22Rv1 (cell line): ENCODE measurements at regions not wholly inside any gene's neighbourhood (a gene's known extent, or its start where the extent isn't known, plus 50 kb on each side); places are given as distances from the start of the nearest gene placed in this dataset.

Experiments
- H3K27ac ChIP-seq: fragments of 450-650 bp; 2 replicates; pipeline ENCODE4 v1.5.1; 2017
- CTCF ChIP-seq: fragments of 450-650 bp; IDR thresholded peaks from 2 replicates; pipeline ENCODE4 v1.5.1; 2017; ENCODE audit warnings: mild to moderate bottlenecking
- ZFX ChIP-seq: fragments of 450-650 bp; IDR thresholded peaks from 2 replicates; pipeline ENCODE4 v1.6.1; 2017; ENCODE audit warnings: antibody characterized with exemption, borderline replicate concordance

GRCh38 chr11:69211540-69211919 lies 55.8 kb downstream of the SMIM38 start:
- TF ChIP-seq CTCF = no peak
- TF ChIP-seq ZFX = no peak
- no peak overlapping the region for H3K27ac ChIP-seq

- no peak overlapping the region for H3K27ac ChIP-seq
- TF ChIP-seq ZFX = no peak
- no peak for TF ChIP-seq CTCF
Measured at GRCh38 chr11:69211920-69212797, 56.4 kb downstream of the SMIM38 start.

GRCh38 chr11:69212798-69213110 lies 57.0 kb downstream of the SMIM38 start:
- no peak for TF ChIP-seq ZFX
- TF ChIP-seq CTCF = no peak
- H3K27ac ChIP-seq = no peak overlapping the region

- no peak overlapping the region for H3K27ac ChIP-seq
- no peak for TF ChIP-seq CTCF
- TF ChIP-seq ZFX = no peak
Measured at GRCh38 chr11:69213316-69213715, 57.6 kb downstream of the SMIM38 start.

- H3K27ac ChIP-seq = no peak overlapping the region
- TF ChIP-seq CTCF = no peak
- no peak for TF ChIP-seq ZFX
Measured at GRCh38 chr11:69213964-69214363, 58.2 kb downstream of the SMIM38 start.

GRCh38 chr11:69215216-69215615 lies 59.5 kb downstream of the SMIM38 start:
- no peak overlapping the region for H3K27ac ChIP-seq
- TF ChIP-seq ZFX (no peak), CTCF (no peak)

GRCh38 chr11:69215784-69216415 lies 60.2 kb downstream of the SMIM38 start:
- TF ChIP-seq ZFX = no peak
- no peak for TF ChIP-seq CTCF
- no peak overlapping the region for H3K27ac ChIP-seq
